ENCODE measurements at regions not wholly inside any gene's neighbourhood (a gene's known extent, or its start where the extent isn't known, plus 50 kb on each side); places are given as distances from the start of the nearest gene placed in this dataset.

GRCh38 chr7:138267934-138268333 is 191.7 kb downstream of the AKR1D1 start:
- TF ChIP-seq ZNF707 (tag by site-specific recombination; IDR thresholded peaks at IDR 0.05) (no peak), ZNF510 (tag by site-specific recombination; IDR thresholded peaks at IDR 0.05; ENCODE audit: insufficient replicate concordance) (no peak), ZNF561 (tag by site-specific recombination; IDR thresholded peaks at IDR 0.05; ENCODE audit: borderline replicate concordance) (no peak), GFI1B (tag by site-specific recombination; IDR thresholded peaks at IDR 0.05) (no peak), ZNF416 (tag by site-specific recombination; IDR thresholded peaks at IDR 0.05) (no peak), KLF9 (tag by site-specific recombination; IDR thresholded peaks at IDR 0.05; ENCODE audit: low read depth) (no peak), OSR2 (tag by site-specific recombination; IDR thresholded peaks at IDR 0.05) (no peak), SP2 (tag by site-specific recombination; IDR thresholded peaks at IDR 0.05) (no peak), TCF7L2 (IDR thresholded peaks at IDR 0.05; ENCODE audit: borderline replicate concordance, low read depth, low read length) (no peak)
- TF ChIP-seq, protein P1, sequence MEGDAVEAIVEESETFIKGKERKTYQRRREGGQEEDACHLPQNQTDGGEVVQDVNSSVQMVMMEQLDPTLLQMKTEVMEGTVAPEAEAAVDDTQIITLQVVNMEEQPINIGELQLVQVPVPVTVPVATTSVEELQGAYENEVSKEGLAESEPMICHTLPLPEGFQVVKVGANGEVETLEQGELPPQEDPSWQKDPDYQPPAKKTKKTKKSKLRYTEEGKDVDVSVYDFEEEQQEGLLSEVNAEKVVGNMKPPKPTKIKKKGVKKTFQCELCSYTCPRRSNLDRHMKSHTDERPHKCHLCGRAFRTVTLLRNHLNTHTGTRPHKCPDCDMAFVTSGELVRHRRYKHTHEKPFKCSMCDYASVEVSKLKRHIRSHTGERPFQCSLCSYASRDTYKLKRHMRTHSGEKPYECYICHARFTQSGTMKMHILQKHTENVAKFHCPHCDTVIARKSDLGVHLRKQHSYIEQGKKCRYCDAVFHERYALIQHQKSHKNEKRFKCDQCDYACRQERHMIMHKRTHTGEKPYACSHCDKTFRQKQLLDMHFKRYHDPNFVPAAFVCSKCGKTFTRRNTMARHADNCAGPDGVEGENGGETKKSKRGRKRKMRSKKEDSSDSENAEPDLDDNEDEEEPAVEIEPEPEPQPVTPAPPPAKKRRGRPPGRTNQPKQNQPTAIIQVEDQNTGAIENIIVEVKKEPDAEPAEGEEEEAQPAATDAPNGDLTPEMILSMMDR (tag by site-specific recombination; IDR thresholded peaks at IDR 0.05), result no peak
- TF ChIP-seq, protein P2, sequence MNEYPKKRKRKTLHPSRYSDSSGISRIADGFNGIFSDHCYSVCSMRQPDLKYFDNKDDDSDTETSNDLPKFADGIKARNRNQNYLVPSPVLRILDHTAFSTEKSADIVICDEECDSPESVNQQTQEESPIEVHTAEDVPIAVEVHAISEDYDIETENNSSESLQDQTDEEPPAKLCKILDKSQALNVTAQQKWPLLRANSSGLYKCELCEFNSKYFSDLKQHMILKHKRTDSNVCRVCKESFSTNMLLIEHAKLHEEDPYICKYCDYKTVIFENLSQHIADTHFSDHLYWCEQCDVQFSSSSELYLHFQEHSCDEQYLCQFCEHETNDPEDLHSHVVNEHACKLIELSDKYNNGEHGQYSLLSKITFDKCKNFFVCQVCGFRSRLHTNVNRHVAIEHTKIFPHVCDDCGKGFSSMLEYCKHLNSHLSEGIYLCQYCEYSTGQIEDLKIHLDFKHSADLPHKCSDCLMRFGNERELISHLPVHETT (tag by site-specific recombination; IDR thresholded peaks at IDR 0.05), result no peak

All from HEK293 (cell line).